MCF 10A (cell line): ENCODE measurements at regions not wholly inside any gene's neighbourhood (a gene's known extent, or its start where the extent isn't known, plus 50 kb on each side); places are given as distances from the start of the nearest gene placed in this dataset.
A peak's percentile ranks its signal among the peaks of the same experiment; 100 is the strongest.

ENCODE experiments used
- BruUV-seq: library from RNA; stranded (reverse); fragments of 400-500 nt; replicated peaks from 2 replicates; lab custom pipeline; 2021; lab: Mats Ljungman, UMichigan
- CTCF ChIA-PET: fragments of 300-600 bp; sonication (Branson Sonifier 250); formaldehyde crosslinking; extraction: SDS; loops from one replicate; lab custom pipeline; 2021; ENCODE audit warnings: antibody characterized with exemption, inconsistent platforms; lab: Yijun Ruan, JAX
- POLR2A ChIA-PET: fragments of 300-600, 350-650 bp; sonication (Branson Sonifier 250); formaldehyde crosslinking; extraction: SDS; loops from one replicate; lab custom pipeline; 2020; ENCODE audit warnings: antibody characterized with exemption, inconsistent platforms; lab: Yijun Ruan, JAX
- DNase-seq: peaks from one replicate; pipeline ENCODE4 v3.0.0-alpha.2; 2018; ENCODE audit not compliant: unreplicated experiment
- H3K27ac Mint-ChIP-seq: one replicate; pipeline ENCODE4 v1.8.0; 2022; ENCODE audit warnings: mild to moderate bottlenecking, low read depth, mixed read lengths; ENCODE audit not compliant: unreplicated experiment
- H3K27me3 Mint-ChIP-seq: one replicate; pipeline ENCODE4 v1.8.0; 2022; ENCODE audit warnings: mixed read lengths; ENCODE audit not compliant: insufficient read depth, unreplicated experiment
- H3K36me3 Mint-ChIP-seq: one replicate; pipeline ENCODE4 v1.8.0; 2022; ENCODE audit warnings: mild to moderate bottlenecking, moderate library complexity, mixed read lengths; ENCODE audit not compliant: insufficient read depth, unreplicated experiment
- H3K4me1 Mint-ChIP-seq: one replicate; pipeline ENCODE4 v1.8.0; 2022; ENCODE audit warnings: mixed read lengths; ENCODE audit not compliant: insufficient read depth, unreplicated experiment
- H3K4me3 Mint-ChIP-seq: one replicate; pipeline ENCODE4 v1.8.0; 2022; ENCODE audit warnings: mild to moderate bottlenecking, moderate library complexity, mixed read lengths; ENCODE audit not compliant: unreplicated experiment
- H3K9me3 Mint-ChIP-seq: one replicate; pipeline ENCODE4 v1.8.0; 2022; ENCODE audit warnings: mixed read lengths; ENCODE audit not compliant: unreplicated experiment
- CTCF ChIP-seq: fragments of 200-600 bp; IDR thresholded peaks from one replicate; pipeline ENCODE4 v1.8.0; 2022; ENCODE audit warnings: antibody characterized with exemption, mild to moderate bottlenecking; ENCODE audit not compliant: unreplicated experiment
- intact Hi-C: fragments of 100-400 bp; cut with micrococcal nuclease; formaldehyde crosslinking; loops from 2 replicates; pipeline ENCODE4 v1.14.1; 2022

GRCh38 chr22:44393066-44393465 is 80.3 kb upstream of the SHISAL1 start:
- BruUV-seq = no TSS peak
- Mint-ChIP-seq H3K4me3 (no peak overlapping the region), H3K27ac (no peak overlapping the region), H3K9me3 (no peaks in the 10 kb centered on the region), H3K27me3 (peaks cover 18% of the 10 kb centered on the region), H3K4me1 (peaks cover 10% of the 10 kb centered on the region), H3K36me3 (no peaks in the 10 kb centered on the region)
- DNase-seq = no peak
- TF ChIP-seq CTCF = no peak
- POLR2A ChIA-PET = no interaction called here
- intact Hi-C loops = no loop called here
- CTCF ChIA-PET = no interaction called here

GRCh38 chr22:44392446-44392921 is 79.7 kb upstream of the SHISAL1 start:
- DNase-seq = peak; percentile 33
- H3K27ac Mint-ChIP-seq = no peak overlapping the region
- peaks cover 24% of the 10 kb centered on the region for H3K27me3 Mint-ChIP-seq
- ChIA-PET POLR2A (no interaction called here), CTCF (no interaction called here)
- no TSS peak for BruUV-seq
- H3K4me3 Mint-ChIP-seq = no peak overlapping the region
- intact Hi-C loops = no loop called here
- H3K4me1 Mint-ChIP-seq = peaks cover 10% of the 10 kb centered on the region
- TF ChIP-seq CTCF = no peak
- no peaks in the 10 kb centered on the region for H3K9me3 Mint-ChIP-seq
- H3K36me3 Mint-ChIP-seq = no peaks in the 10 kb centered on the region

- intact Hi-C loops = no loop called here
- H3K4me1 Mint-ChIP-seq = peaks cover 10% of the 10 kb centered on the region
- no peak for DNase-seq
- ChIA-PET CTCF (no interaction called here), POLR2A (no interaction called here)
- no peak for TF ChIP-seq CTCF
- H3K9me3 Mint-ChIP-seq = no peaks in the 10 kb centered on the region
- no peak overlapping the region for H3K4me3 Mint-ChIP-seq
- no peak overlapping the region for H3K27ac Mint-ChIP-seq
- peaks cover 31% of the 10 kb centered on the region for H3K27me3 Mint-ChIP-seq
- no peaks in the 10 kb centered on the region for H3K36me3 Mint-ChIP-seq
- no TSS peak for BruUV-seq
Measured at GRCh38 chr22:44391481-44392445, 79.0 kb upstream of the SHISAL1 start.

- CTCF ChIA-PET = no interaction called here
- BruUV-seq = no TSS peak
Measured at GRCh38 chr22:44391015-44391414, 78.3 kb upstream of the SHISAL1 start.

More at GRCh38 chr22:44391015-44391414, 78.3 kb upstream of the SHISAL1 start:
- Mint-ChIP-seq H3K9me3 (no peaks in the 10 kb centered on the region), H3K4me3 (no peak overlapping the region), H3K27ac (no peak overlapping the region), H3K27me3 (peaks cover 37% of the 10 kb centered on the region), H3K4me1 (peaks cover 10% of the 10 kb centered on the region), H3K36me3 (no peaks in the 10 kb centered on the region)
- no peak for DNase-seq
- intact Hi-C loops = no loop called here
- TF ChIP-seq CTCF = no peak
- POLR2A ChIA-PET = no interaction called here
